Ovary (tissue), 7 donors: ENCODE measurements at regions not wholly inside any gene's neighbourhood (a gene's known extent, or its start where the extent isn't known, plus 50 kb on each side); places are given as distances from the start of the nearest gene placed in this dataset.

Source experiments
- DNase-seq, 5 donors: peaks; one replicate each; pipeline ENCODE4 v3.0.0-alpha.2; 2019 to 2020
- H3K27ac ChIP-seq, 2 donors: fragments of 200-600 bp; one replicate each; pipeline versions ENCODE4 v1.5.1 to v1.8.0; 2019 to 2022
- H3K27me3 ChIP-seq: fragments of 200-600 bp; one replicate; pipeline ENCODE4 v1.8.0; 2022
- H3K36me3 ChIP-seq: fragments of 200-600 bp; sonication (generic); one replicate; pipeline ENCODE4 v1.5.1; 2019
- H3K4me1 ChIP-seq: one replicate; pipeline ENCODE4 v1.8.1; 2013; ENCODE audit warnings: mild to moderate bottlenecking, moderate library complexity; ENCODE audit not compliant: insufficient read depth
- H3K4me3 ChIP-seq: fragments of 200-600 bp; sonication (generic); one replicate; pipeline ENCODE4 v1.5.1; 2017
- H3K9me3 ChIP-seq, 2 donors: fragments of 200-600 bp in 1 of 2; sonication (generic) in 1 of 2; one replicate each; pipeline versions ENCODE4 v1.5.1 to v1.8.1; 2013 to 2019; ENCODE audit warnings: mild to moderate bottlenecking in 1 of 2, moderate library complexity in 1 of 2
- EP300 ChIP-seq: sonication (generic); formaldehyde crosslinking; IDR thresholded peaks from one replicate; pipeline ENCODE4 v1.6.1; 2017; ENCODE audit warnings: antibody characterized with exemption
- POLR2A ChIP-seq: fragments of 450-650 bp; IDR thresholded peaks from one replicate; pipeline ENCODE4 v1.6.1; 2017; ENCODE audit warnings: antibody characterized with exemption, mild to moderate bottlenecking, moderate library complexity
- whole genome bisulfite sequencing, 3 donors: extraction: QIAGEN DNeasy Blood & Tissue Kit in 1 of 3; methylation state at CpG; one replicate each; pipeline versions ENCODE4 v1.1.5 to v1.1.7; 2013 to 2017; 5-methylcytosine and 5-hydroxymethylcytosine counted together
- intact Hi-C, 4 donors: fragments of 100-400 bp; cut with DNase I; formaldehyde crosslinking; loops; one replicate each; pipeline versions ENCODE4 v1.11.0 to v1.15.1; 2022 to 2023
- TF ChIP-seq, protein P1 (sequence below), 3 donors: fragments of 450-650 bp in 2 of 3; fragments of 200-600 bp in 1 of 3; IDR thresholded peaks; one replicate each; pipeline versions ENCODE4 v1.5.1 to v1.8.0; 2016 to 2022; ENCODE audit warnings: antibody characterized with exemption in 3 of 3, mild to moderate bottlenecking in 1 of 3
- donor health status: DM: no; HTN: no; CAD: no; lungs with moderate emphysema.
- donor health status: DM: no; HTN: no; CAD: no.
- donor health status: Bipolar disorder and iron deficiency.
- donor health status: DM: no; HTN: no; CAD: no.
- donor health status: DM: yes; HTN: yes; CAD: no.

DNA sequence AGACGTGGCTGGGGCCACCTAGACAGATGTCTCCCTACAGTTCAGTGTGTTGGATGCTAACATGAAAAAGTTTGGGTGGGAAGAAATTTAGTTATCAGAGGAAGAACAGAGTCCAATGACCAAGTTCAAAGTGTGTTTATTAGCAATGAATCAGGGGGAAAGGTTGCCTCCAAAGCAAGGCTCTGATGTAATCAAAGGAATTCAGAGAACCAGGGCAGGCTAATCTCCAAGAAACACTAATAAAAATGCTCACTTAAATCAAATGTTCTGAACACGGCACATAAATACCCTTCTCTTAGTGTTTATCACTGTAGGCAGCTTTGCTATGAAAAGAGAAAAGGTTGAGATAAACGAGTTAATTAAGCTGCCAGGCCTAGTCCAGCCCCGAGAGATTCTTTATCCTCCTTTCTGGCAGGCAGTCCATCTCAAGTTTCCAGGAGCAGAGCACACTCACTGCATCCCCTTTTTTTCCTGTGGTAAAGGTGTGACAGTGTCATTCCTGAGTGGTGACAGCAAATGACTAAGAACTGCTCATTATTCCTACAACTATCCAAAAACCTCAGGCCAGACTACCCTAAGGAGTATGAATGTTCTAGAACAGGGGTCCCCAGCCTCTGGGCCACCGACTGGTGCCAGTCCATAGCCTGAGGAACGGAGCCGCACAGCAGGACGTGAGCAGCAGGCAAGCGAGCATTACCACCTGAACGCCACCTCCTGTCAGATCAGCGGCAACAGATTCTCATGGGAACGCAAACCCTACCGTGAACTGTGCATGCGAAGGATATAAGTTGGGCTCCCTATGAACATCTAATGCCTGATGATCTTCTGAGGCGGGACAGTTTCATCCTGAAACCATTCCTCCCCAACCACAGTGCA, 66.9 kb upstream of the FHIP2A start:
- no peaks in the 10 kb centered on the region for H3K4me1 ChIP-seq
- no peak overlapping the region for H3K4me3 ChIP-seq
- no peak overlapping the region for H3K27ac ChIP-seq
- intact Hi-C loops = no loop called here
- no peaks in the 10 kb centered on the region for H3K27me3 ChIP-seq
- no peak for DNase-seq
- no peaks in the 10 kb centered on the region for H3K36me3 ChIP-seq
- 71 to 78% (median 77%) methylated on average over 15 of the region's 15 CpGs for WGBS, 3 donors
- TF ChIP-seq POLR2A (no peak), EP300 (no peak)
- TF ChIP-seq, protein P1, sequence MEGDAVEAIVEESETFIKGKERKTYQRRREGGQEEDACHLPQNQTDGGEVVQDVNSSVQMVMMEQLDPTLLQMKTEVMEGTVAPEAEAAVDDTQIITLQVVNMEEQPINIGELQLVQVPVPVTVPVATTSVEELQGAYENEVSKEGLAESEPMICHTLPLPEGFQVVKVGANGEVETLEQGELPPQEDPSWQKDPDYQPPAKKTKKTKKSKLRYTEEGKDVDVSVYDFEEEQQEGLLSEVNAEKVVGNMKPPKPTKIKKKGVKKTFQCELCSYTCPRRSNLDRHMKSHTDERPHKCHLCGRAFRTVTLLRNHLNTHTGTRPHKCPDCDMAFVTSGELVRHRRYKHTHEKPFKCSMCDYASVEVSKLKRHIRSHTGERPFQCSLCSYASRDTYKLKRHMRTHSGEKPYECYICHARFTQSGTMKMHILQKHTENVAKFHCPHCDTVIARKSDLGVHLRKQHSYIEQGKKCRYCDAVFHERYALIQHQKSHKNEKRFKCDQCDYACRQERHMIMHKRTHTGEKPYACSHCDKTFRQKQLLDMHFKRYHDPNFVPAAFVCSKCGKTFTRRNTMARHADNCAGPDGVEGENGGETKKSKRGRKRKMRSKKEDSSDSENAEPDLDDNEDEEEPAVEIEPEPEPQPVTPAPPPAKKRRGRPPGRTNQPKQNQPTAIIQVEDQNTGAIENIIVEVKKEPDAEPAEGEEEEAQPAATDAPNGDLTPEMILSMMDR (IDR thresholded peaks at IDR 0.05) = no peak
- no peaks in the 10 kb centered on the region for H3K9me3 ChIP-seq

DNA sequence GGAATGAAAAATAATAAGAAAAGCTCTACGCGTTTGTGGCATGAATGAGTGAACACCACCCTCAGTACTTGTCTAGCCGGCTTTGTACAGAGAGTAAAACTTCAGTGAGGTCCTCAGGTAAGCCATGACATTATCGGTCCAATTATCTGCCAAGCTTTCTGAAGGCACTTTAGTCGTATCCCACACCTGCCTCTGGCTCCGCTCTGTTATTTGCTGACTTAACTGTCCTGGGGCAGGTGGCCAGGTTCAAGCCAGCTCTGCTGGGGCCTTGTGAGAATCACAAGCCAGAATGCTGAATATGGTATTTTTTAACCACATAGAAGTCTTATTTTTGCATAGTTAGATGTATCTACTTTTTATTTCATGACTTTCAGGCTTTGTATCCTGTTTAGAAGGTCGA, 66.0 kb upstream of the FHIP2A start:
- Histone ChIP-seq H3K9me3 (no peaks in the 10 kb centered on the region), H3K27me3 (no peaks in the 10 kb centered on the region), H3K36me3 (no peaks in the 10 kb centered on the region), H3K4me1 (no peaks in the 10 kb centered on the region), H3K4me3 (no peak overlapping the region), H3K27ac (no peak overlapping the region)
- intact Hi-C loops = no loop called here
- 88 to 96% (median 95%) methylated on average over 7 of the region's 7 CpGs for WGBS, 3 donors
- DNase-seq = no peak
- TF ChIP-seq EP300 = no peak
- TF ChIP-seq, protein P1 (IDR thresholded peaks at IDR 0.05) = no peak
- TF ChIP-seq POLR2A = no peak

DNA sequence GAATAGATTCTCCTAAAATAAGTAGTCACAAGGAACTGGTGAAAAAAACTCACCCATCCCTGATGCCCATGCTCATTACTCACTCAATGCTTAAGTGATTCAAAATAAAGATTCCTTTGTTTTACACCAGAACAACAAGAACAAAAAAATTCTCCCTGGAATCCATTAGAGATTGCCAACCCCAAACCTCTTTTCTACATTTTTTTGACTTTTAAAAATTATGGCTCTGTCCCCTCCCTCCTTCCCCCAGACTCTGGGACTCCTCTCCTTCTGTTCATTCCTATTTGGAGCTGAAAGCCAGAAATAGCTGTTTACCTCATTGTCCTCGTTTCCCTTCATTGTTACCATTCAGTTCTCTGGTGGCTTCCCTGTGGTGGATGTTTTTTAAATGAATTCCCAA, 63.2 kb upstream of the FHIP2A start:
- Histone ChIP-seq H3K27me3 (no peaks in the 10 kb centered on the region), H3K27ac (no peak overlapping the region), H3K9me3 (no peaks in the 10 kb centered on the region), H3K36me3 (no peaks in the 10 kb centered on the region), H3K4me1 (no peaks in the 10 kb centered on the region), H3K4me3 (no peak overlapping the region)
- WGBS, 3 donors = 47 to 70% (median 67%) methylated on average over 1 of the region's 1 CpG
- TF ChIP-seq, protein P1 (IDR thresholded peaks at IDR 0.05) = no peak
- TF ChIP-seq POLR2A (no peak), EP300 (no peak)
- intact Hi-C loops = no loop called here
- DNase-seq = no peak

DNA sequence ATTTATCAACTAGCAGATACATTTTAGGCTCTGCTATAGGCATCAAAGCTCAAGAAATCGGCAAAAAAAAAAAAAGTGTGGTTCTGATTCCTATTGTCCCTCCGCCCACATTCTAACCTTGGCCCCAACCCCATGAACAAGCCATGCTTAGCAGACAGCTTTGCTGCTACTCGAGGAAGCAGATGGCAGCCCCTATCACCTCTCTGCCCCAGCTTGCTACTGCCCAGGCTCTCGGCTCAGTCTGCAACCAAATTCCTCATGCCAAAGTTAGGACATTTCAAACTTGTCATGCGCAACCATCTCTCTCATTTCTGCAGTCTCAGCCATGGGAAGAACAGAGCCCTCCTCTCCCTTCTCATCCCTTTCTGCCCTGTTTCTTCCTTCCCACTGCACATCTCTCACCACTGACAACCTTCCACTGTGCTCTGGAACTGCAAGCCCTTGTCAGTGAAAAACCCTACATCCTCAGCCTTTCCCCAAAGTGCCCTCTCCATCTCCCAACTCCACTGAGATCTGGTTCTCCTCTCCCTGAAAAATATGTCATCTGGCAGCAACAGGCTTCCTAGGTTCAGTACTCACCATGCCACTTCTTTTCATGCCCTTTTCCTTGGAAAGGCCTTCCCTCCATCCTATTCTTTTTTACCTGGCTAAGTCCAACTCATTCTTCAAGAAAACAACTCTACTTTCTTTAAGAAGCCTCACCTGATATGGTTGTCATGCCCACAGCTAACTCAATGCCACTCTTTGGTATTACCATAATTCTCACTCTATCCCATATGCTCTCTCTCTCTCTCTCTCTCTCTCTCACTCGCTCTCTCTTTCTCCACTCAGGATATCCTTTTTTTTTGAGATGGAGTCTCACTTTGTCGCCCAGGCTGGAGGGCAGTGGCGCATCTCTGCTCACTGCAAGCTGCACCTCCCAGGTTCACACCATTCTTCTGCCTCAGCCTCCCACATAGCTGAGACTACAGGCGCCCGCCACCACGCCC, 60.1 kb upstream of the FHIP2A start:
- TF ChIP-seq, protein P1 (IDR thresholded peaks at IDR 0.05) = no peak
- TF ChIP-seq POLR2A = no peak
- TF ChIP-seq EP300 = no peak
- Histone ChIP-seq H3K4me1 (no peaks in the 10 kb centered on the region), H3K9me3 (no peaks in the 10 kb centered on the region), H3K27ac (no peak overlapping the region), H3K27me3 (no peaks in the 10 kb centered on the region), H3K4me3 (no peak overlapping the region), H3K36me3 (no peaks in the 10 kb centered on the region)
- WGBS, 3 donors = 87 to 95% (median 91%) methylated on average over 11 of the region's 11 CpGs
- intact Hi-C loops = no loop called here
- DNase-seq = no peak
